ENCODE measurements at regions not wholly inside any gene's neighbourhood (a gene's known extent, or its start where the extent isn't known, plus 50 kb on each side); places are given as distances from the start of the nearest gene placed in this dataset.
"Not testable (repeated sequence)": the region's sequence is repeated elsewhere in the genome, so short reads cannot be mapped to it uniquely, and the experiment has no call there.

- H3K9ac ChIP-seq (ENCODE audit: low read length in 2 of 2), result no peak overlapping the region
- no peak overlapping the region for H3K27ac ChIP-seq (ENCODE audit: low read length)
- no peaks in the 10 kb centered on the region for H3K4me1 ChIP-seq (ENCODE audit: control insufficient read depth, insufficient read depth, low read length)
- no peak overlapping the region for H3K4me3 ChIP-seq (ENCODE audit: low read length in 2 of 2)
- no peaks in the 10 kb centered on the region for H3K9me3 ChIP-seq (ENCODE audit: control insufficient read depth in 2 of 2, low read length in 2 of 2)
- H3K27me3 ChIP-seq (ENCODE audit: control insufficient read depth in 1 of 2, insufficient read depth in 2 of 2, low read length in 2 of 2), result no peaks in the 10 kb centered on the region
- no peaks in the 10 kb centered on the region for H3K36me3 ChIP-seq (ENCODE audit: control insufficient read depth in 2 of 2, insufficient read depth in 2 of 2, low read length in 2 of 2)
Measured at GRCh38 chrX:25096522-25097045, 80.8 kb upstream of the ARX start.

GRCh38 chrX:25091152-25091551 is 75.4 kb upstream of the ARX start:
- H3K9me3 ChIP-seq (ENCODE audit: control insufficient read depth in 2 of 2, low read length in 2 of 2); H3K27ac ChIP-seq (ENCODE audit: low read length); H3K4me3 ChIP-seq (ENCODE audit: low read length in 2 of 2); H3K36me3 ChIP-seq (ENCODE audit: control insufficient read depth in 2 of 2, insufficient read depth in 2 of 2, low read length in 2 of 2); H3K9ac ChIP-seq (ENCODE audit: low read length in 2 of 2); H3K4me1 ChIP-seq (ENCODE audit: control insufficient read depth, insufficient read depth, low read length); H3K27me3 ChIP-seq (ENCODE audit: control insufficient read depth in 1 of 2, insufficient read depth in 2 of 2, low read length in 2 of 2): not testable (repeated sequence)

- Histone ChIP-seq H3K9ac (ENCODE audit: low read length in 2 of 2) (no peak overlapping the region), H3K4me1 (ENCODE audit: control insufficient read depth, insufficient read depth, low read length) (no peaks in the 10 kb centered on the region), H3K9me3 (ENCODE audit: control insufficient read depth in 2 of 2, low read length in 2 of 2) (peaks cover 0 to 3% of the 10 kb centered on the region in 2 donors), H3K36me3 (ENCODE audit: control insufficient read depth in 2 of 2, insufficient read depth in 2 of 2, low read length in 2 of 2) (no peaks in the 10 kb centered on the region), H3K27ac (ENCODE audit: low read length) (no peak overlapping the region), H3K27me3 (ENCODE audit: control insufficient read depth in 1 of 2, insufficient read depth in 2 of 2, low read length in 2 of 2) (peaks cover 0 to 2% of the 10 kb centered on the region in 2 donors), H3K4me3 (ENCODE audit: low read length in 2 of 2) (no peak overlapping the region)
Measured at GRCh38 chrX:25084446-25084845, 68.7 kb upstream of the ARX start.

GRCh38 chrX:25083661-25084060 is 67.9 kb upstream of the ARX start:
- H3K4me1 ChIP-seq (ENCODE audit: control insufficient read depth, insufficient read depth, low read length), result no peaks in the 10 kb centered on the region
- peaks cover 0 to 2% of the 10 kb centered on the region in 2 donors for H3K27me3 ChIP-seq (ENCODE audit: control insufficient read depth in 1 of 2, insufficient read depth in 2 of 2, low read length in 2 of 2)

GRCh38 chrX:25079020-25079419 is 63.3 kb upstream of the ARX start:
- H3K9me3 ChIP-seq (ENCODE audit: control insufficient read depth in 2 of 2, low read length in 2 of 2), result no peaks in the 10 kb centered on the region
- no peak overlapping the region for H3K4me3 ChIP-seq (ENCODE audit: low read length in 2 of 2)
- no peak overlapping the region for H3K9ac ChIP-seq (ENCODE audit: low read length in 2 of 2)
- no peaks in the 10 kb centered on the region for H3K36me3 ChIP-seq (ENCODE audit: control insufficient read depth in 2 of 2, insufficient read depth in 2 of 2, low read length in 2 of 2)
- no peak overlapping the region for H3K27ac ChIP-seq (ENCODE audit: low read length)
- no peaks in the 10 kb centered on the region for H3K4me1 ChIP-seq (ENCODE audit: control insufficient read depth, insufficient read depth, low read length)
- H3K27me3 ChIP-seq (ENCODE audit: control insufficient read depth in 1 of 2, insufficient read depth in 2 of 2, low read length in 2 of 2), result peaks cover 0 to 2% of the 10 kb centered on the region in 2 donors

More at GRCh38 chrX:25083661-25084060, 67.9 kb upstream of the ARX start:
- Histone ChIP-seq H3K9me3 (ENCODE audit: control insufficient read depth in 2 of 2, low read length in 2 of 2) (peaks cover 0 to 3% of the 10 kb centered on the region in 2 donors), H3K27ac (ENCODE audit: low read length) (no peak overlapping the region), H3K4me3 (ENCODE audit: low read length in 2 of 2) (no peak overlapping the region), H3K9ac (ENCODE audit: low read length in 2 of 2) (no peak overlapping the region), H3K36me3 (ENCODE audit: control insufficient read depth in 2 of 2, insufficient read depth in 2 of 2, low read length in 2 of 2) (no peaks in the 10 kb centered on the region)

GRCh38 chrX:25076941-25077500 is 61.3 kb upstream of the ARX start:
- H3K9ac ChIP-seq (ENCODE audit: low read length in 2 of 2), result no peak overlapping the region
- H3K9me3 ChIP-seq (ENCODE audit: control insufficient read depth in 2 of 2, low read length in 2 of 2), result no peaks in the 10 kb centered on the region
- no peaks in the 10 kb centered on the region for H3K36me3 ChIP-seq (ENCODE audit: control insufficient read depth in 2 of 2, insufficient read depth in 2 of 2, low read length in 2 of 2)
- H3K27me3 ChIP-seq (ENCODE audit: control insufficient read depth in 1 of 2, insufficient read depth in 2 of 2, low read length in 2 of 2), result peaks cover 0 to 2% of the 10 kb centered on the region in 2 donors
- no peaks in the 10 kb centered on the region for H3K4me1 ChIP-seq (ENCODE audit: control insufficient read depth, insufficient read depth, low read length)
- H3K4me3 ChIP-seq (ENCODE audit: low read length in 2 of 2), result no peak overlapping the region
- H3K27ac ChIP-seq (ENCODE audit: low read length), result no peak overlapping the region

GRCh38 chrX:25072247-25072646 is 56.5 kb upstream of the ARX start:
- no peak overlapping the region for H3K27ac ChIP-seq (ENCODE audit: low read length)
- no peaks in the 10 kb centered on the region for H3K27me3 ChIP-seq (ENCODE audit: control insufficient read depth in 1 of 2, insufficient read depth in 2 of 2, low read length in 2 of 2)
- H3K36me3 ChIP-seq (ENCODE audit: control insufficient read depth in 2 of 2, insufficient read depth in 2 of 2, low read length in 2 of 2), result no peaks in the 10 kb centered on the region
- peaks cover 0 to 8% of the 10 kb centered on the region in 2 donors for H3K9me3 ChIP-seq (ENCODE audit: control insufficient read depth in 2 of 2, low read length in 2 of 2)
- H3K4me1 ChIP-seq (ENCODE audit: control insufficient read depth, insufficient read depth, low read length), result no peaks in the 10 kb centered on the region
- H3K9ac ChIP-seq (ENCODE audit: low read length in 2 of 2), result no peak overlapping the region
- no peak overlapping the region for H3K4me3 ChIP-seq (ENCODE audit: low read length in 2 of 2)

- Histone ChIP-seq H3K4me1 (ENCODE audit: control insufficient read depth, insufficient read depth, low read length) (no peaks in the 10 kb centered on the region), H3K36me3 (ENCODE audit: control insufficient read depth in 2 of 2, insufficient read depth in 2 of 2, low read length in 2 of 2) (no peaks in the 10 kb centered on the region), H3K4me3 (ENCODE audit: low read length in 2 of 2) (no peak overlapping the region), H3K9ac (ENCODE audit: low read length in 2 of 2) (no peak overlapping the region), H3K27ac (ENCODE audit: low read length) (no peak overlapping the region), H3K27me3 (ENCODE audit: control insufficient read depth in 1 of 2, insufficient read depth in 2 of 2, low read length in 2 of 2) (no peaks in the 10 kb centered on the region), H3K9me3 (ENCODE audit: control insufficient read depth in 2 of 2, low read length in 2 of 2) (peaks cover 0 to 8% of the 10 kb centered on the region in 2 donors)
Measured at GRCh38 chrX:25070038-25070437, 54.3 kb upstream of the ARX start.

GRCh38 chrX:25069209-25069608 is 53.4 kb upstream of the ARX start:
- Histone ChIP-seq H3K9me3 (ENCODE audit: control insufficient read depth in 2 of 2, low read length in 2 of 2) (peaks cover 0 to 8% of the 10 kb centered on the region in 2 donors), H3K4me1 (ENCODE audit: control insufficient read depth, insufficient read depth, low read length) (no peaks in the 10 kb centered on the region), H3K36me3 (ENCODE audit: control insufficient read depth in 2 of 2, insufficient read depth in 2 of 2, low read length in 2 of 2) (no peaks in the 10 kb centered on the region), H3K27ac (ENCODE audit: low read length) (no peak overlapping the region), H3K4me3 (ENCODE audit: low read length in 2 of 2) (no peak overlapping the region), H3K27me3 (ENCODE audit: control insufficient read depth in 1 of 2, insufficient read depth in 2 of 2, low read length in 2 of 2) (no peaks in the 10 kb centered on the region), H3K9ac (ENCODE audit: low read length in 2 of 2) (no peak overlapping the region)

- H3K9ac ChIP-seq (ENCODE audit: low read length in 2 of 2), result no peak overlapping the region
- H3K4me3 ChIP-seq (ENCODE audit: low read length in 2 of 2), result no peak overlapping the region
- peaks cover 0 to 8% of the 10 kb centered on the region in 2 donors for H3K9me3 ChIP-seq (ENCODE audit: control insufficient read depth in 2 of 2, low read length in 2 of 2)
- no peaks in the 10 kb centered on the region for H3K4me1 ChIP-seq (ENCODE audit: control insufficient read depth, insufficient read depth, low read length)
- H3K36me3 ChIP-seq (ENCODE audit: control insufficient read depth in 2 of 2, insufficient read depth in 2 of 2, low read length in 2 of 2), result no peaks in the 10 kb centered on the region
- H3K27ac ChIP-seq (ENCODE audit: low read length), result no peak overlapping the region
- H3K27me3 ChIP-seq (ENCODE audit: control insufficient read depth in 1 of 2, insufficient read depth in 2 of 2, low read length in 2 of 2), result no peaks in the 10 kb centered on the region
Measured at GRCh38 chrX:25068340-25068739, 52.6 kb upstream of the ARX start.

- peaks cover 0 to 8% of the 10 kb centered on the region in 2 donors for H3K9me3 ChIP-seq (ENCODE audit: control insufficient read depth in 2 of 2, low read length in 2 of 2)
- H3K4me3 ChIP-seq (ENCODE audit: low read length in 2 of 2), result no peak overlapping the region
- no peak overlapping the region for H3K9ac ChIP-seq (ENCODE audit: low read length in 2 of 2)
- H3K27ac ChIP-seq (ENCODE audit: low read length), result no peak overlapping the region
- no peaks in the 10 kb centered on the region for H3K4me1 ChIP-seq (ENCODE audit: control insufficient read depth, insufficient read depth, low read length)
- H3K27me3 ChIP-seq (ENCODE audit: control insufficient read depth in 1 of 2, insufficient read depth in 2 of 2, low read length in 2 of 2), result no peaks in the 10 kb centered on the region
- H3K36me3 ChIP-seq (ENCODE audit: control insufficient read depth in 2 of 2, insufficient read depth in 2 of 2, low read length in 2 of 2), result no peaks in the 10 kb centered on the region
Measured at GRCh38 chrX:25067271-25068172, 51.8 kb upstream of the ARX start.
